SK-N-SH (cell line): ENCODE measurements at regions not wholly inside any gene's neighbourhood (a gene's known extent, or its start where the extent isn't known, plus 50 kb on each side); places are given as distances from the start of the nearest gene placed in this dataset.

Source experiments
- CHD2 ChIP-seq: fragments of 150-350 bp; IDR thresholded peaks from 2 replicates; pipeline ENCODE4 v1.6.1; 2018; ENCODE audit warnings: low read length; ENCODE audit not compliant: partially characterized antibody
- ELF1 ChIP-seq: IDR thresholded peaks from 2 replicates; pipeline ENCODE4 v1.4.0; 2012
- EP300 ChIP-seq, 2 experiments: IDR thresholded peaks; 2 replicates each; pipeline versions ENCODE4 v1.4.0 to v1.6.1; 2012; ENCODE audit warnings: borderline replicate concordance in 1 of 2, low read depth in 1 of 2, low read length in 1 of 2
- POLR2AphosphoS5 ChIP-seq: IDR thresholded peaks from 2 replicates; pipeline ENCODE4 v1.6.1; 2012; ENCODE audit warnings: low read depth, low read length
- RAD21 ChIP-seq: IDR thresholded peaks from 2 replicates; pipeline ENCODE4 v1.6.1; 2012; ENCODE audit warnings: mild to moderate bottlenecking, low read length
- RFX5 ChIP-seq: IDR thresholded peaks from 2 replicates; pipeline ENCODE4 v1.6.1; 2012; ENCODE audit warnings: mild to moderate bottlenecking, improper control_type of control experiment, low read length
- TAF1 ChIP-seq: IDR thresholded peaks from 2 replicates; pipeline ENCODE4 v1.6.1; 2012; ENCODE audit warnings: low read depth, mild to moderate bottlenecking, low read length, moderate library complexity, borderline replicate concordance
- YY1 ChIP-seq: IDR thresholded peaks from 2 replicates; pipeline ENCODE4 v1.4.0; 2012; ENCODE audit warnings: low read depth, mild to moderate bottlenecking
- TF ChIP-seq, protein P1 (sequence below): fragments of 200-600 bp; sonication (generic); IDR thresholded peaks from 2 replicates; pipeline ENCODE4 v1.6.1; 2017; ENCODE audit warnings: antibody characterized with exemption, mild to moderate bottlenecking, moderate library complexity
- TF ChIP-seq, protein P2 (sequence below): fragments of 150-350 bp; IDR thresholded peaks from 2 replicates; pipeline ENCODE4 v1.6.1; 2017; ENCODE audit warnings: antibody characterized with exemption, low read length, low read depth, borderline replicate concordance
- TF ChIP-seq, protein P3 (sequence below): IDR thresholded peaks from 2 replicates; pipeline ENCODE4 v1.4.0; 2012; ENCODE audit warnings: low read depth
- TF ChIP-seq, protein P4 (sequence below): IDR thresholded peaks from 2 replicates; pipeline ENCODE4 v1.6.1; 2012; ENCODE audit warnings: mild to moderate bottlenecking, low read depth, low read length, moderate library complexity
- TF ChIP-seq, protein P5 (sequence below): fragments of 150-350 bp; IDR thresholded peaks from 2 replicates; pipeline ENCODE4 v1.6.1; 2016; ENCODE audit warnings: mild to moderate bottlenecking, low read depth, low read length

DNA sequence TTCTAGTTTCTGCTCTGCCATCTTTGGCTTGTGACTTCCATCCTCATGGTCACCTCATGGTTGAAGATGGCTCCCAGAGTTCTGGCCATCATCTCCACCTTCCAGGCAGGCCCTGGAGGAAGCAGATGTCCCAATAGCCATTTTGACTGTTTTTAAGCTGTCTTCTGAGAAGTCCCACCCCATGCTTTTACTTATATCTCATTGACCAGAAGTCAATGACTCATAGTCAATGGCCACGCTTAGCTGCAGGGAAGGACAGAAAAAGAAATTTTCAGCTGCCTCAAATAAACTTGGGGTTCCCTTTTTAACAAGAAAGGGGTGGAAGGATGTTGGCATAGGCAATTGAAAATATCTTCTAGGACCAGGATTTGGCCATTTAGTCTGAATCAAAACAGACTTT, 168.1 kb downstream of the AACS start:
- TF ChIP-seq TAF1 (no peak), YY1 (no peak), EP300 (IDR thresholded peaks at IDR 0.05; ENCODE audit: borderline replicate concordance in 1 of 2, low read depth in 1 of 2, low read length in 1 of 2) (no peak), CHD2 (no peak), POLR2AphosphoS5 (no peak), RFX5 (no peak), RAD21 (no peak), ELF1 (no peak)
- TF ChIP-seq, protein P1, sequence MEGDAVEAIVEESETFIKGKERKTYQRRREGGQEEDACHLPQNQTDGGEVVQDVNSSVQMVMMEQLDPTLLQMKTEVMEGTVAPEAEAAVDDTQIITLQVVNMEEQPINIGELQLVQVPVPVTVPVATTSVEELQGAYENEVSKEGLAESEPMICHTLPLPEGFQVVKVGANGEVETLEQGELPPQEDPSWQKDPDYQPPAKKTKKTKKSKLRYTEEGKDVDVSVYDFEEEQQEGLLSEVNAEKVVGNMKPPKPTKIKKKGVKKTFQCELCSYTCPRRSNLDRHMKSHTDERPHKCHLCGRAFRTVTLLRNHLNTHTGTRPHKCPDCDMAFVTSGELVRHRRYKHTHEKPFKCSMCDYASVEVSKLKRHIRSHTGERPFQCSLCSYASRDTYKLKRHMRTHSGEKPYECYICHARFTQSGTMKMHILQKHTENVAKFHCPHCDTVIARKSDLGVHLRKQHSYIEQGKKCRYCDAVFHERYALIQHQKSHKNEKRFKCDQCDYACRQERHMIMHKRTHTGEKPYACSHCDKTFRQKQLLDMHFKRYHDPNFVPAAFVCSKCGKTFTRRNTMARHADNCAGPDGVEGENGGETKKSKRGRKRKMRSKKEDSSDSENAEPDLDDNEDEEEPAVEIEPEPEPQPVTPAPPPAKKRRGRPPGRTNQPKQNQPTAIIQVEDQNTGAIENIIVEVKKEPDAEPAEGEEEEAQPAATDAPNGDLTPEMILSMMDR = no peak
- TF ChIP-seq, protein P2, sequence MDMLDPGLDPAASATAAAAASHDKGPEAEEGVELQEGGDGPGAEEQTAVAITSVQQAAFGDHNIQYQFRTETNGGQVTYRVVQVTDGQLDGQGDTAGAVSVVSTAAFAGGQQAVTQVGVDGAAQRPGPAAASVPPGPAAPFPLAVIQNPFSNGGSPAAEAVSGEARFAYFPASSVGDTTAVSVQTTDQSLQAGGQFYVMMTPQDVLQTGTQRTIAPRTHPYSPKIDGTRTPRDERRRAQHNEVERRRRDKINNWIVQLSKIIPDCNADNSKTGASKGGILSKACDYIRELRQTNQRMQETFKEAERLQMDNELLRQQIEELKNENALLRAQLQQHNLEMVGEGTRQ = no peak
- TF ChIP-seq, protein P3, sequence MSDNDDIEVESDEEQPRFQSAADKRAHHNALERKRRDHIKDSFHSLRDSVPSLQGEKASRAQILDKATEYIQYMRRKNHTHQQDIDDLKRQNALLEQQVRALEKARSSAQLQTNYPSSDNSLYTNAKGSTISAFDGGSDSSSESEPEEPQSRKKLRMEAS = no peak
- TF ChIP-seq, protein P4, sequence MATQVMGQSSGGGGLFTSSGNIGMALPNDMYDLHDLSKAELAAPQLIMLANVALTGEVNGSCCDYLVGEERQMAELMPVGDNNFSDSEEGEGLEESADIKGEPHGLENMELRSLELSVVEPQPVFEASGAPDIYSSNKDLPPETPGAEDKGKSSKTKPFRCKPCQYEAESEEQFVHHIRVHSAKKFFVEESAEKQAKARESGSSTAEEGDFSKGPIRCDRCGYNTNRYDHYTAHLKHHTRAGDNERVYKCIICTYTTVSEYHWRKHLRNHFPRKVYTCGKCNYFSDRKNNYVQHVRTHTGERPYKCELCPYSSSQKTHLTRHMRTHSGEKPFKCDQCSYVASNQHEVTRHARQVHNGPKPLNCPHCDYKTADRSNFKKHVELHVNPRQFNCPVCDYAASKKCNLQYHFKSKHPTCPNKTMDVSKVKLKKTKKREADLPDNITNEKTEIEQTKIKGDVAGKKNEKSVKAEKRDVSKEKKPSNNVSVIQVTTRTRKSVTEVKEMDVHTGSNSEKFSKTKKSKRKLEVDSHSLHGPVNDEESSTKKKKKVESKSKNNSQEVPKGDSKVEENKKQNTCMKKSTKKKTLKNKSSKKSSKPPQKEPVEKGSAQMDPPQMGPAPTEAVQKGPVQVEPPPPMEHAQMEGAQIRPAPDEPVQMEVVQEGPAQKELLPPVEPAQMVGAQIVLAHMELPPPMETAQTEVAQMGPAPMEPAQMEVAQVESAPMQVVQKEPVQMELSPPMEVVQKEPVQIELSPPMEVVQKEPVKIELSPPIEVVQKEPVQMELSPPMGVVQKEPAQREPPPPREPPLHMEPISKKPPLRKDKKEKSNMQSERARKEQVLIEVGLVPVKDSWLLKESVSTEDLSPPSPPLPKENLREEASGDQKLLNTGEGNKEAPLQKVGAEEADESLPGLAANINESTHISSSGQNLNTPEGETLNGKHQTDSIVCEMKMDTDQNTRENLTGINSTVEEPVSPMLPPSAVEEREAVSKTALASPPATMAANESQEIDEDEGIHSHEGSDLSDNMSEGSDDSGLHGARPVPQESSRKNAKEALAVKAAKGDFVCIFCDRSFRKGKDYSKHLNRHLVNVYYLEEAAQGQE = no peak
- TF ChIP-seq, protein P5, sequence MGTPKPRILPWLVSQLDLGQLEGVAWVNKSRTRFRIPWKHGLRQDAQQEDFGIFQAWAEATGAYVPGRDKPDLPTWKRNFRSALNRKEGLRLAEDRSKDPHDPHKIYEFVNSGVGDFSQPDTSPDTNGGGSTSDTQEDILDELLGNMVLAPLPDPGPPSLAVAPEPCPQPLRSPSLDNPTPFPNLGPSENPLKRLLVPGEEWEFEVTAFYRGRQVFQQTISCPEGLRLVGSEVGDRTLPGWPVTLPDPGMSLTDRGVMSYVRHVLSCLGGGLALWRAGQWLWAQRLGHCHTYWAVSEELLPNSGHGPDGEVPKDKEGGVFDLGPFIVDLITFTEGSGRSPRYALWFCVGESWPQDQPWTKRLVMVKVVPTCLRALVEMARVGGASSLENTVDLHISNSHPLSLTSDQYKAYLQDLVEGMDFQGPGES = no peak
